Progenitor cell of endocrine pancreas (in vitro differentiated cells): ENCODE measurements at regions not wholly inside any gene's neighbourhood (a gene's known extent, or its start where the extent isn't known, plus 50 kb on each side); places are given as distances from the start of the nearest gene placed in this dataset.
"Not testable (repeated sequence)": the region's sequence is repeated elsewhere in the genome, so short reads cannot be mapped to it uniquely, and the experiment has no call there.

ENCODE experiments used
- DNase-seq: peaks from one replicate; pipeline ENCODE4 v3.0.0; 2021; ENCODE audit warnings: low spot score; ENCODE audit not compliant: unreplicated experiment
- H3K27ac Mint-ChIP-seq: 2 replicates; pipeline ENCODE4 v1.8.0; 2021; ENCODE audit warnings: mild to moderate bottlenecking, moderate library complexity, mixed read lengths
- H3K27me3 Mint-ChIP-seq: 2 replicates; pipeline ENCODE4 v1.8.0; 2021; ENCODE audit warnings: mixed read lengths
- H3K36me3 Mint-ChIP-seq: 2 replicates; pipeline ENCODE4 v1.8.0; 2022; ENCODE audit warnings: mixed read lengths; ENCODE audit not compliant: insufficient read depth
- H3K4me1 Mint-ChIP-seq: 2 replicates; pipeline ENCODE4 v1.8.0; 2021; ENCODE audit warnings: low read depth, mixed read lengths
- H3K4me3 Mint-ChIP-seq: 2 replicates; pipeline ENCODE4 v1.8.0; 2021; ENCODE audit warnings: low read depth, mild to moderate bottlenecking, moderate library complexity, mixed read lengths
- H3K9me3 Mint-ChIP-seq: 2 replicates; pipeline ENCODE4 v1.8.0; 2021; ENCODE audit warnings: low read depth, mixed read lengths
- TF ChIP-seq, protein P1 (sequence below): fragments of 200-600 bp; sonication (generic); IDR thresholded peaks from one replicate; pipeline ENCODE4 v1.5.0; 2021; ENCODE audit warnings: antibody characterized with exemption, mild to moderate bottlenecking; ENCODE audit not compliant: unreplicated experiment

- Mint-ChIP-seq H3K27ac (no peak overlapping the region), H3K9me3 (peaks cover 6% of the 10 kb centered on the region), H3K4me3 (no peak overlapping the region), H3K4me1 (no peaks in the 10 kb centered on the region), H3K27me3 (no peaks in the 10 kb centered on the region), H3K36me3 (no peaks in the 10 kb centered on the region)
- TF ChIP-seq, protein P1, sequence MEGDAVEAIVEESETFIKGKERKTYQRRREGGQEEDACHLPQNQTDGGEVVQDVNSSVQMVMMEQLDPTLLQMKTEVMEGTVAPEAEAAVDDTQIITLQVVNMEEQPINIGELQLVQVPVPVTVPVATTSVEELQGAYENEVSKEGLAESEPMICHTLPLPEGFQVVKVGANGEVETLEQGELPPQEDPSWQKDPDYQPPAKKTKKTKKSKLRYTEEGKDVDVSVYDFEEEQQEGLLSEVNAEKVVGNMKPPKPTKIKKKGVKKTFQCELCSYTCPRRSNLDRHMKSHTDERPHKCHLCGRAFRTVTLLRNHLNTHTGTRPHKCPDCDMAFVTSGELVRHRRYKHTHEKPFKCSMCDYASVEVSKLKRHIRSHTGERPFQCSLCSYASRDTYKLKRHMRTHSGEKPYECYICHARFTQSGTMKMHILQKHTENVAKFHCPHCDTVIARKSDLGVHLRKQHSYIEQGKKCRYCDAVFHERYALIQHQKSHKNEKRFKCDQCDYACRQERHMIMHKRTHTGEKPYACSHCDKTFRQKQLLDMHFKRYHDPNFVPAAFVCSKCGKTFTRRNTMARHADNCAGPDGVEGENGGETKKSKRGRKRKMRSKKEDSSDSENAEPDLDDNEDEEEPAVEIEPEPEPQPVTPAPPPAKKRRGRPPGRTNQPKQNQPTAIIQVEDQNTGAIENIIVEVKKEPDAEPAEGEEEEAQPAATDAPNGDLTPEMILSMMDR: no peak
- DNase-seq: no peak
Measured at GRCh38 chr6:121717686-121718085, 282.2 kb downstream of the GJA1 start.

- H3K27me3 Mint-ChIP-seq, H3K4me3 Mint-ChIP-seq, H3K4me1 Mint-ChIP-seq, DNase-seq, H3K27ac Mint-ChIP-seq, H3K9me3 Mint-ChIP-seq, H3K36me3 Mint-ChIP-seq: not testable (repeated sequence)
Measured at GRCh38 chr6:121720867-121721266, 285.4 kb downstream of the GJA1 start.

- TF ChIP-seq, protein P1: no peak
- Mint-ChIP-seq H3K27ac (no peak overlapping the region), H3K4me1 (no peaks in the 10 kb centered on the region), H3K9me3 (peaks cover 2% of the 10 kb centered on the region), H3K27me3 (no peaks in the 10 kb centered on the region), H3K4me3 (no peak overlapping the region), H3K36me3 (no peaks in the 10 kb centered on the region)
- DNase-seq: no peak
Measured at GRCh38 chr6:121723623-121724022, 288.2 kb downstream of the GJA1 start.

- Mint-ChIP-seq H3K36me3 (no peaks in the 10 kb centered on the region), H3K4me3 (no peak overlapping the region), H3K27ac (no peak overlapping the region), H3K9me3 (peaks cover 2% of the 10 kb centered on the region), H3K27me3 (no peaks in the 10 kb centered on the region), H3K4me1 (no peaks in the 10 kb centered on the region)
- DNase-seq: no peak
- TF ChIP-seq, protein P1: no peak
Measured at GRCh38 chr6:121724576-121724975, 289.1 kb downstream of the GJA1 start.

DNA sequence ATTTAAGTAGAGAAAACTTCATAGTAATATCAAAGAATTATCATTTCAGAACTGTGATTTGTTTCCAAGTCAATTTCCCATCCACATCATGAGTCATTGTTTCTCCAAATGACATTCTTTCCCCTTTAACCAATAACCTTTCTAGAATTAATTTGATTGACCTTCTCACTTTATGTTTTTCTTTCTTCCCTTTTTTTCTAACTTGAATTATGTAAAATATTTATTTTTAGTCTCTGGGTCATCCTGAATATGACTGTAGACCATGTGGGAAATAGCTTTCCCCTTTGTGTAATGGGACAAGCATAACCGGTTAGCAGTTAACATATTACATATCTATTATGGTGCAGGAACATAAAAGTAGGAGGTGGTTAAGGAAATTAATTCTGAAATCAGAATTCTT, 291.1 kb downstream of the GJA1 start:
- H3K36me3 Mint-ChIP-seq: peaks cover 4% of the 10 kb centered on the region
- TF ChIP-seq, protein P1: no peak
- H3K9me3 Mint-ChIP-seq: peaks cover 7% of the 10 kb centered on the region
- H3K4me1 Mint-ChIP-seq: no peaks in the 10 kb centered on the region
- H3K27ac Mint-ChIP-seq: no peak overlapping the region
- no peak for DNase-seq
- no peaks in the 10 kb centered on the region for H3K27me3 Mint-ChIP-seq
- H3K4me3 Mint-ChIP-seq: no peak overlapping the region

DNA sequence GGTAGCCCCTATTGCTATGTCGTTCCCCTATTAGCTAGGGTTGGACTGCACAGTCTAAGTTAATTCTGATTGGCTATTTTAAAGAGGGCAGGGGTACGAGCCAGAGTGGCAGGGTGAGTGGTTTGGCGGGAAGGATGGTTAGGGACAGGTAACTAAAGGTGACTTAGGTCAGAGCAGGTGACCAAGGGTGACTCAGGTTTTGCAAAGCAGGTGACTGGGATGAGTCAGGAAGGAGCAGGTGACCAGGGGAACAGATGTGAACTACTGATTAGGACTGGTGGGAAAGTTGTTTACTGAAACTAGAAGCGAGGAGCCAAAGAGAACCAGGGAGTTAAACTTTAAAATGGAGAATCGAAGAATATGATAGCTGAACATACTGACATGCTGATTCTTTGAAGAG, 295.2 kb downstream of the GJA1 start:
- Mint-ChIP-seq H3K9me3 (peaks cover 10% of the 10 kb centered on the region), H3K36me3 (peaks cover 4% of the 10 kb centered on the region), H3K4me1 (no peaks in the 10 kb centered on the region), H3K4me3 (no peak overlapping the region), H3K27ac (no peak overlapping the region), H3K27me3 (no peaks in the 10 kb centered on the region)
- no peak for DNase-seq
- TF ChIP-seq, protein P1: no peak
